WTC11 (cell line): ENCODE measurements at regions not wholly inside any gene's neighbourhood (a gene's known extent, or its start where the extent isn't known, plus 50 kb on each side); places are given as distances from the start of the nearest gene placed in this dataset.

Experiments
- ATAC-seq: fragments of 200-7000 bp; cut with Tn5 transposase; 2 replicates; pipeline ENCODE4 v1.10.0; 2021; ENCODE audit warnings: mild to moderate bottlenecking, moderate library complexity
- CTCF ChIA-PET: fragments of 300-600 bp; sonication (Branson Sonifier 250); formaldehyde crosslinking; loops from one replicate; lab custom pipeline; 2021; ENCODE audit warnings: antibody characterized with exemption; lab: Charles Lee
- POLR2A ChIA-PET: fragments of 350-600 bp; sonication (Branson Sonifier 250); formaldehyde crosslinking; loops from one replicate; lab custom pipeline; 2021; ENCODE audit warnings: antibody characterized with exemption; lab: Charles Lee
- DNase-seq: peaks from one replicate; pipeline ENCODE4 v3.0.0; 2021; ENCODE audit warnings: low spot score
- H3K27ac Mint-ChIP-seq: 2 replicates; pipeline ENCODE4 v1.8.0; 2021; ENCODE audit warnings: mixed read lengths
- H3K27me3 Mint-ChIP-seq: 2 replicates; pipeline ENCODE4 v1.8.0; 2021; ENCODE audit warnings: low read depth, mild to moderate bottlenecking, moderate library complexity, mixed read lengths
- H3K36me3 Mint-ChIP-seq: 2 replicates; pipeline ENCODE4 v1.8.0; 2021; ENCODE audit warnings: mixed read lengths
- H3K4me1 Mint-ChIP-seq: 2 replicates; pipeline ENCODE4 v1.8.0; 2022; ENCODE audit warnings: mixed read lengths
- H3K4me3 Mint-ChIP-seq: 2 replicates; pipeline ENCODE4 v1.8.0; 2021; ENCODE audit warnings: mild to moderate bottlenecking, moderate library complexity, mixed read lengths
- H3K9me3 Mint-ChIP-seq: 2 replicates; pipeline ENCODE4 v1.8.0; 2021; ENCODE audit warnings: mixed read lengths
- ATF1 ChIP-seq: sonication (generic); formaldehyde crosslinking; IDR thresholded peaks from 2 replicates; pipeline ENCODE4 v1.8.1; 2023; ENCODE audit warnings: mild to moderate bottlenecking, moderate library complexity, missing genetic modification reagents
- CTCF ChIP-seq: fragments of 200-600 bp; IDR thresholded peaks from 2 replicates; pipeline ENCODE4 v1.8.0; 2022; ENCODE audit warnings: antibody characterized with exemption
- FOXP1 ChIP-seq: sonication (generic); formaldehyde crosslinking; IDR thresholded peaks from 2 replicates; pipeline ENCODE4 v1.8.0; 2022; ENCODE audit warnings: missing genetic modification reagents, mild to moderate bottlenecking, moderate library complexity, borderline replicate concordance
- GTF2I ChIP-seq: fragments of 250-450 bp; sonication (Bioruptor Pico); conservative IDR thresholded peaks from 2 replicates; pipeline ENCODE4 v1.4.0; 2021; ENCODE audit warnings: mild to moderate bottlenecking
- JAZF1 ChIP-seq: fragments of 250-450 bp; sonication (Bioruptor Pico); IDR thresholded peaks from 2 replicates; pipeline ENCODE4 v1.9.0; 2021; ENCODE audit warnings: moderate library complexity, mild to moderate bottlenecking, inconsistent platforms
- MYBL2 ChIP-seq: sonication (generic); formaldehyde crosslinking; IDR thresholded peaks from 2 replicates; pipeline ENCODE4 v1.8.1; 2023; ENCODE audit warnings: mild to moderate bottlenecking, moderate library complexity, missing genetic modification reagents
- NR3C1 ChIP-seq: sonication (generic); formaldehyde crosslinking; conservative IDR thresholded peaks from 2 replicates; pipeline ENCODE4 v1.8.1; 2023; ENCODE audit warnings: low read depth, mild to moderate bottlenecking, missing genetic modification reagents
- TP53 ChIP-seq: sonication (generic); formaldehyde crosslinking; IDR thresholded peaks from 2 replicates; pipeline ENCODE4 v1.8.1; 2023; ENCODE audit warnings: mild to moderate bottlenecking, missing genetic modification reagents
- ZNF263 ChIP-seq: sonication (generic); formaldehyde crosslinking; IDR thresholded peaks from 2 replicates; pipeline ENCODE4 v1.8.1; 2022; ENCODE audit warnings: low read depth, mild to moderate bottlenecking, moderate library complexity, missing genetic modification reagents
- ZNF396 ChIP-seq: fragments of 250-450 bp; sonication (Bioruptor Pico); IDR thresholded peaks from 2 replicates; pipeline ENCODE4 v1.8.0; 2021; ENCODE audit warnings: mild to moderate bottlenecking, moderate library complexity, borderline replicate concordance
- ZSCAN18 ChIP-seq: fragments of 250-450 bp; sonication (Bioruptor Pico); IDR thresholded peaks from 2 replicates; pipeline ENCODE4 v2.1.2; 2022; ENCODE audit warnings: mild to moderate bottlenecking, moderate library complexity
- TF ChIP-seq, protein P1 (sequence below): sonication (generic); formaldehyde crosslinking; IDR thresholded peaks from 2 replicates; pipeline ENCODE4 v1.8.0; 2022; ENCODE audit warnings: mild to moderate bottlenecking, missing genetic modification reagents
- TF ChIP-seq, protein P2 (sequence below): sonication (generic); formaldehyde crosslinking; conservative IDR thresholded peaks from 2 replicates; pipeline ENCODE4 v1.8.1; 2022; ENCODE audit warnings: mild to moderate bottlenecking, missing genetic modification reagents
- TF ChIP-seq, protein P3 (sequence below): fragments of 250-450 bp; sonication (Bioruptor Pico); IDR thresholded peaks from 2 replicates; pipeline ENCODE4 v1.9.0; 2021; ENCODE audit warnings: mild to moderate bottlenecking
- TF ChIP-seq, protein P4 (sequence below): fragments of 250-450 bp; sonication (Bioruptor Pico); IDR thresholded peaks from 2 replicates; pipeline ENCODE4 v1.8.0; 2021; ENCODE audit warnings: mild to moderate bottlenecking

DNA sequence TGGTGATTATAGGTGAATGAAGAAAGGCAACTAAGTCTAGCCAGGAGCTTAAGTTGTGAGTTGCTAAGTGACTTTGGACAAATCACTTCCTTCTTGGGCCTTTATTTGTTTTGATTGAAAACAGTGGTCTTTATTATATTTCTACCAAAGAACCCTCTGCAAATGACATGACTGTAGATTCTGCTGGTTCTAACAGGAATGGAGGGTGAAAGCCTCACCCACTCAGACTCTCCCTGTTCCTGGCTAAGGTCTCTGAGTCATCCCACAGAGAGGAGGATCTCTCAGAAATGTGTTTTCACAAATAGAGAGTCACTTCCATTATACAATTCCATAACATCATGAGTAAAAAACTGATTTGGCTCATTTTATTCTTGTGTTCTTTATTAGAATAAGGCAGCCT, 583.9 kb upstream of the LRRC4C start:
- H3K4me1 Mint-ChIP-seq: peaks cover 3% of the 10 kb centered on the region; the same call in 1 of the 2 replicates
- no peak for DNase-seq
- no peak overlapping the region for H3K27ac Mint-ChIP-seq
- TF ChIP-seq NR3C1 (CRISPR knock-in tag): no peak
- no peak for TF ChIP-seq ATF1
- TF ChIP-seq, protein P1, sequence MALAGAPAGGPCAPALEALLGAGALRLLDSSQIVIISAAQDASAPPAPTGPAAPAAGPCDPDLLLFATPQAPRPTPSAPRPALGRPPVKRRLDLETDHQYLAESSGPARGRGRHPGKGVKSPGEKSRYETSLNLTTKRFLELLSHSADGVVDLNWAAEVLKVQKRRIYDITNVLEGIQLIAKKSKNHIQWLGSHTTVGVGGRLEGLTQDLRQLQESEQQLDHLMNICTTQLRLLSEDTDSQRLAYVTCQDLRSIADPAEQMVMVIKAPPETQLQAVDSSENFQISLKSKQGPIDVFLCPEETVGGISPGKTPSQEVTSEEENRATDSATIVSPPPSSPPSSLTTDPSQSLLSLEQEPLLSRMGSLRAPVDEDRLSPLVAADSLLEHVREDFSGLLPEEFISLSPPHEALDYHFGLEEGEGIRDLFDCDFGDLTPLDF: no peak
- TF ChIP-seq MYBL2 (CRISPR knock-in tag): no peak
- no peak for TF ChIP-seq FOXP1
- TF ChIP-seq TP53 (CRISPR knock-in tag): no peak
- ChIA-PET POLR2A (no interaction called here), CTCF (no interaction called here)
- H3K9me3 Mint-ChIP-seq: peaks cover 12% of the 10 kb centered on the region
- H3K4me3 Mint-ChIP-seq: no peak overlapping the region
- H3K36me3 Mint-ChIP-seq: no peaks in the 10 kb centered on the region
- no peak for ATAC-seq
- H3K27me3 Mint-ChIP-seq: no peaks in the 10 kb centered on the region

DNA sequence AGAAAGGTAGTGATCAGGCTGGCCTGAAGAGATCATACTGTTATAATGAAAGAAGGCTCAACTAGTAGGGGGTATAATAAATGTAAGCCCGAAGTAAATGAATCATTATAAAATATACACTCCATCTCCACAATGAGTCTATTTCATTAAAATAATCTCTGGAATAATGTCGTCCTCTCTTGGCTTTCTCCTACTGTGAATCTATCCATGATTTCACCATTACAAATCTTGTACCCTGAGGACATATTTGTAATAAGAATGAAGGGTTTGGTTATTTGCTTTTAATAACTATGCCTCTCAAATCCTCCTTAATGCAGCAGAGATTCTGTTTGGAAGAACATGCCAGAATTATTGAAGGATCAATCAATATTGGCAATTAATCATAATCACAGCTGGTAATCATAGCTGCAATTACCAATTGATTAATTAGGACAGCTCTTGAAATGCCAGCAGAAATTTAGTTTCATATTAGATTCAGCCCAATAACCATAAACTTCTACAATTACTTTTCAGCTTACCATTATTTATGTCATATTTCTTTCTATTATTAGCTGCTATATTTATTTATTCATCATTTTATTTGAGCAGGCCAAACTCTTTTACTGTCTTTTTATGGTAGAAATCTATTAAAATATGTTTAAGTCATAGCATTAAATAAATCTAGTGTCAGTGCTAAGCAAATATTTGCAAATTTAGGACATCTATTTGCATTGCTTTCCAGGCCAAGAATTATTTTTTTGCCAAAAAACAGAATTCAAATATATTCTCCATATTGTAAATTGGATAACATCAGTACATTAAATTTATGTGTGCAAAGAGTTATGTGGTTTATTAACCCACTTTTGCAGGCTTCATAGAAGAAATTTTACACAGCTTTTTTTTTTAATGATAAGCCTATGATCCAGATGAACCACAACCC, 588.4 kb upstream of the LRRC4C start:
- ATAC-seq: no peak
- ChIA-PET POLR2A (no interaction called here), CTCF (interaction anchor here (0.6 kb wide), 1 partner anchor 1983 kb away, joined by 3 read pairs; no protein-coding TSS in a partner anchor)
- TF ChIP-seq, protein P1: no peak
- TF ChIP-seq ZNF396: no peak
- TF ChIP-seq, protein P2, sequence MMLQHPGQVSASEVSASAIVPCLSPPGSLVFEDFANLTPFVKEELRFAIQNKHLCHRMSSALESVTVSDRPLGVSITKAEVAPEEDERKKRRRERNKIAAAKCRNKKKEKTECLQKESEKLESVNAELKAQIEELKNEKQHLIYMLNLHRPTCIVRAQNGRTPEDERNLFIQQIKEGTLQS (CRISPR knock-in tag): no peak
- TF ChIP-seq, protein P3, sequence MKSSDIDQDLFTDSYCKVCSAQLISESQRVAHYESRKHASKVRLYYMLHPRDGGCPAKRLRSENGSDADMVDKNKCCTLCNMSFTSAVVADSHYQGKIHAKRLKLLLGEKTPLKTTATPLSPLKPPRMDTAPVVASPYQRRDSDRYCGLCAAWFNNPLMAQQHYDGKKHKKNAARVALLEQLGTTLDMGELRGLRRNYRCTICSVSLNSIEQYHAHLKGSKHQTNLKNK (CRISPR knock-in tag): no peak
- TF ChIP-seq CTCF: no peak
- no peak for TF ChIP-seq GTF2I (CRISPR knock-in tag)
- no peak for TF ChIP-seq ZNF263
- TF ChIP-seq ATF1: no peak
- H3K4me3 Mint-ChIP-seq: no peak overlapping the region
- no peak overlapping the region for H3K27ac Mint-ChIP-seq
- peaks cover 12% of the 10 kb centered on the region for H3K9me3 Mint-ChIP-seq
- DNase-seq: no peak
- no peaks in the 10 kb centered on the region for H3K4me1 Mint-ChIP-seq
- H3K36me3 Mint-ChIP-seq: no peaks in the 10 kb centered on the region
- no peaks in the 10 kb centered on the region for H3K27me3 Mint-ChIP-seq

DNA sequence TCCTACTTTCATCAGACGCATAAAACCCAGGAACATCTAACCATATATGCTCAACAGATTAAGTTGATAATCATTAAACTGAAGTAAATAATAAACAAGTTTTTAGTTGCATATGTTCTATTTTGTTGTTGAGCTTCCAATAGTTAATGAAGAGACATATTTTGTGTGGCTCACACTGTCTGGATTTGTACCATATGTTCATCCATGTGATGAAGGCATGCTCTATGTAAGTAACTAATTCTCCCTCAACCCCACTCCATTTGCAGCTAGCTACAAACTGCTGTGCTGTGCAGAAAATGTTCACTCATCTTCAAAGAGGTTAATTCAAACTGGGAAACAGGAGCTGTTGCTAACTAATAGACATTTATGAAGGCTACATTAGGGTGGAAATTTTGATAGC, 589.7 kb upstream of the LRRC4C start:
- ATAC-seq (no peak), DNase-seq (no peak)
- Mint-ChIP-seq H3K27ac (no peak overlapping the region), H3K4me3 (no peak overlapping the region), H3K27me3 (no peaks in the 10 kb centered on the region), H3K4me1 (no peaks in the 10 kb centered on the region), H3K9me3 (peaks cover 10% of the 10 kb centered on the region), H3K36me3 (no peaks in the 10 kb centered on the region)
- CTCF ChIA-PET: no interaction called here
- TF ChIP-seq NR3C1 (CRISPR knock-in tag): no peak
- TF ChIP-seq, protein P3 (CRISPR knock-in tag): no peak
- no peak for TF ChIP-seq ZSCAN18 (CRISPR knock-in tag)
- TF ChIP-seq, protein P4, sequence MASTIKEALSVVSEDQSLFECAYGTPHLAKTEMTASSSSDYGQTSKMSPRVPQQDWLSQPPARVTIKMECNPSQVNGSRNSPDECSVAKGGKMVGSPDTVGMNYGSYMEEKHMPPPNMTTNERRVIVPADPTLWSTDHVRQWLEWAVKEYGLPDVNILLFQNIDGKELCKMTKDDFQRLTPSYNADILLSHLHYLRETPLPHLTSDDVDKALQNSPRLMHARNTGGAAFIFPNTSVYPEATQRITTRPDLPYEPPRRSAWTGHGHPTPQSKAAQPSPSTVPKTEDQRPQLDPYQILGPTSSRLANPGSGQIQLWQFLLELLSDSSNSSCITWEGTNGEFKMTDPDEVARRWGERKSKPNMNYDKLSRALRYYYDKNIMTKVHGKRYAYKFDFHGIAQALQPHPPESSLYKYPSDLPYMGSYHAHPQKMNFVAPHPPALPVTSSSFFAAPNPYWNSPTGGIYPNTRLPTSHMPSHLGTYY: no peak
- TF ChIP-seq JAZF1 (CRISPR knock-in tag): no peak
- POLR2A ChIA-PET: no interaction called here
